K562 (cell line): ENCODE measurements at regions not wholly inside any gene's neighbourhood (a gene's known extent, or its start where the extent isn't known, plus 50 kb on each side); places are given as distances from the start of the nearest gene placed in this dataset.
"Not testable (repeated sequence)": the region's sequence is repeated elsewhere in the genome, so short reads cannot be mapped to it uniquely, and the experiment has no call there.

ENCODE experiments used
- ATAC-seq: fragments of 200-7000 bp; cut with Tn5 transposase; 3 replicates; pipeline ENCODE4 v1.9.1; 2020; ENCODE audit warnings: moderate library complexity
- BruUV-seq: library from RNA; stranded (reverse); fragments of 400-500 nt; replicated peaks from 2 replicates; lab custom pipeline; 2021; lab: Mats Ljungman, UMichigan
- CTCF ChIA-PET: fragments of 300-600 bp; formaldehyde crosslinking; extraction: SDS; loops from one replicate; lab custom pipeline; 2021; ENCODE audit warnings: low intra/inter-chr PET ratio; lab: Yijun Ruan, JAX
- POLR2A ChIA-PET: fragments of 300-600, 350-650 bp; sonication (Branson Sonifier 250); formaldehyde crosslinking; extraction: SDS; loops from one replicate; lab custom pipeline; 2021; ENCODE audit warnings: antibody characterized with exemption, inconsistent platforms; lab: Yijun Ruan, JAX
- DNase-seq, 4 experiments: peaks; one replicate each; pipeline versions ENCODE4 v3.0.0 to v3.0.0-alpha.2; 2011 to 2018; ENCODE audit warnings: low spot score in 3 of 4, mixed read lengths in 3 of 4; ENCODE audit errors: extremely low read depth in 1 of 4
- FAIRE-seq: peaks from 2 replicates; lab custom pipeline; 2011; peaks lifted over from hg19 to GRCh38; lab: Jason Lieb, UNC
- H2AFZ ChIP-seq: 2 replicates; pipeline ENCODE4 v1.6.0; 2011; ENCODE audit warnings: low read depth, low read length, control low read depth, inconsistent platforms
- H3K27ac ChIP-seq: fragments of 200-600 bp; 3 replicates; pipeline ENCODE4 v1.8.0; 2011; ENCODE audit warnings: low read depth, mild to moderate bottlenecking, control low read depth, inconsistent platforms, low read length, moderate library complexity, mixed read lengths; ENCODE audit errors: extremely low read depth
- H3K27me3 ChIP-seq, 2 experiments: fragments of 300-600 bp in 1 of 2; 2 replicates in 1 of 2; 3 replicates in 1 of 2; pipeline versions ENCODE4 v1.6.0 to v1.8.0; 2011; ENCODE audit warnings: inconsistent platforms in 2 of 2, low read length in 2 of 2, mild to moderate bottlenecking in 1 of 2, mixed read lengths in 1 of 2, moderate library complexity in 1 of 2; ENCODE audit not compliant: control insufficient read depth in 2 of 2, insufficient read depth in 2 of 2
- H3K36me3 ChIP-seq: fragments of 300-600 bp; 3 replicates; pipeline ENCODE4 v1.8.0; 2011; ENCODE audit warnings: mild to moderate bottlenecking, low read length, inconsistent platforms; ENCODE audit not compliant: control insufficient read depth, insufficient read depth
- H3K4me1 ChIP-seq, 2 experiments: fragments of 200-600 bp in 1 of 2; replicated peaks in 1 of 2; 2 replicates in 1 of 2; 3 replicates in 1 of 2; pipeline versions ENCODE4 v1.5.1 to v1.8.0; 2011; ENCODE audit warnings: inconsistent platforms in 2 of 2, low read length in 2 of 2, mild to moderate bottlenecking in 1 of 2, mixed read lengths in 1 of 2, moderate library complexity in 1 of 2; ENCODE audit not compliant: control insufficient read depth in 2 of 2, insufficient read depth in 2 of 2
- H3K4me2 ChIP-seq: 2 replicates; pipeline ENCODE4 v1.6.1; 2011; ENCODE audit warnings: low read length, control low read depth, inconsistent platforms, mixed read lengths; ENCODE audit not compliant: insufficient read depth
- H3K4me3 ChIP-seq: fragments of 200-600 bp; sonication (generic), shearing (Covaris generic); 2 replicates; pipeline ENCODE4 v1.5.1; 2016; ENCODE audit warnings: control low read depth, inconsistent platforms
- H3K79me2 ChIP-seq: fragments of 200-600 bp; 3 replicates; pipeline ENCODE4 v1.8.0; 2011; ENCODE audit warnings: low read length, inconsistent platforms; ENCODE audit not compliant: control insufficient read depth, insufficient read depth
- H3K9ac ChIP-seq, 2 experiments: 2 replicates each; pipeline versions ENCODE4 v1.6.0 to v1.6.1; 2011; ENCODE audit warnings: low read depth in 2 of 2, low read length in 2 of 2, control low read depth in 1 of 2, inconsistent platforms in 1 of 2, mild to moderate bottlenecking in 1 of 2, mixed read lengths in 1 of 2; ENCODE audit not compliant: insufficient read depth in 1 of 2
- H3K9me1 ChIP-seq: one replicate; pipeline ENCODE4 v1.6.0; 2011; ENCODE audit warnings: inconsistent platforms, mild to moderate bottlenecking, low read length, moderate library complexity; ENCODE audit not compliant: control insufficient read depth, insufficient read depth
- H3K9me3 ChIP-seq: replicated peaks from 2 replicates; pipeline ENCODE4 v1.5.1; 2011; ENCODE audit warnings: low read depth, low read length, inconsistent platforms; ENCODE audit not compliant: control insufficient read depth, insufficient read depth
- H4K20me1 ChIP-seq: replicated peaks from 2 replicates; pipeline ENCODE4 v1.6.1; 2011; ENCODE audit warnings: low read length, inconsistent platforms, mixed read lengths; ENCODE audit not compliant: control insufficient read depth, insufficient read depth
- WGBS: fragments of 100-300 bp; shearing (Covaris generic); methylation state at CpG from one replicate; pipeline ENCODE4 v1.1.6; 2016; ENCODE audit warnings: low coverage, mixed read lengths; ENCODE audit not compliant: insufficient coverage; ENCODE audit errors: missing lambda C conversion rate; 5-methylcytosine and 5-hydroxymethylcytosine counted together
- in situ Hi-C: fragments of 300-500 bp; cut with MboI; formaldehyde crosslinking; loops from 4 replicates; pipeline ENCODE4 v1.15.0; 2018; ENCODE audit warnings: inconsistent platforms, mixed read lengths
- intact Hi-C: fragments of 100-400 bp; cut with micrococcal nuclease; formaldehyde crosslinking; loops from 2 replicates; pipeline ENCODE4 v1.14.2; 2022

DNA sequence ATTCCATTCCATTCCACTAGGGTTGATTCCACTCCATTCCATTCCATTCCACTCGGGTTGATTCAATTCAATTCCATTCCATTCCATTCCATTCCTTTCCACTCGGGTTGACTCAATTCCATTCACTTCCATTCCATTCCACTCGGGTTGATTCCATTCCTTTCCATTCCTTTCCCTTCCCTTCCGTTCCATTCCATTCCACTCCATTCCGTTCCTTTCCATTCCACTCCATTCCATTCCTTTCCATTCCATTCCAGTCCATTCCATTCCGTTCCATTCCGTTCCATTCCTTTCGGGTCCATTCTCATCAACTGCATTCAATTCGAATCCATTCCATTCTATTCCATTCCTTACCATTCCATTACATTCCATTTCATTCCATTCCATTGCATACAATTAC, 1135.3 kb downstream of the RPIA start:
- POLR2A ChIA-PET, H3K36me3 ChIP-seq, H4K20me1 ChIP-seq, H3K4me1 ChIP-seq, H3K9me1 ChIP-seq, H3K9ac ChIP-seq, BruUV-seq, H3K4me2 ChIP-seq, H3K27ac ChIP-seq, FAIRE-seq, ATAC-seq, H3K79me2 ChIP-seq, intact Hi-C loops, H3K4me3 ChIP-seq, DNase-seq, H3K27me3 ChIP-seq, CTCF ChIA-PET, H2AFZ ChIP-seq, in situ Hi-C loops: not testable (repeated sequence)
- H3K9me3 ChIP-seq = peaks cover 18% of the 10 kb centered on the region
- WGBS = 5% methylated on average over 9 of the region's 9 CpGs

DNA sequence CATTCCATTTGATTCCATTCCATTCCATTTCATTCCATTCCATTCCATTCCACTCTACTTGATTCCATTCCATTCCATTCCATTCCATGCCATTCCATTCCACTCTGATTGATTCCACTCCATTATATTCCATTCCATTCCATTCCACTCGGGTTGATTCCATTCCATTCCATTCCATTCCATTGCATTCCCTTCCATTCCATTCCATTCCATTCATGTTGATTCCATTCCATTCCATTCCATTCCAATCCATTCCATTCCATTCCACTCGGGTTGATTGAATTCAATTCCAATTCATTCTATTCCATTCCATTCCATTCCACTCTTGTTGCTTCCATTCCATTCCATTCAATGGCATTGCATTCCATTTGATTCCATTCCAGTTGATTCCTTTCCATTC, 1136.4 kb downstream of the RPIA start:
- intact Hi-C loops, H3K4me1 ChIP-seq, H4K20me1 ChIP-seq, H3K79me2 ChIP-seq, POLR2A ChIA-PET, BruUV-seq, H3K36me3 ChIP-seq, H2AFZ ChIP-seq, FAIRE-seq, DNase-seq, H3K9me1 ChIP-seq, in situ Hi-C loops, H3K27me3 ChIP-seq, CTCF ChIA-PET, H3K4me3 ChIP-seq, H3K9ac ChIP-seq, H3K27ac ChIP-seq, H3K4me2 ChIP-seq, ATAC-seq: not testable (repeated sequence)
- WGBS = 0% methylated on average over 2 of the region's 2 CpGs
- H3K9me3 ChIP-seq = peaks cover 21% of the 10 kb centered on the region

DNA sequence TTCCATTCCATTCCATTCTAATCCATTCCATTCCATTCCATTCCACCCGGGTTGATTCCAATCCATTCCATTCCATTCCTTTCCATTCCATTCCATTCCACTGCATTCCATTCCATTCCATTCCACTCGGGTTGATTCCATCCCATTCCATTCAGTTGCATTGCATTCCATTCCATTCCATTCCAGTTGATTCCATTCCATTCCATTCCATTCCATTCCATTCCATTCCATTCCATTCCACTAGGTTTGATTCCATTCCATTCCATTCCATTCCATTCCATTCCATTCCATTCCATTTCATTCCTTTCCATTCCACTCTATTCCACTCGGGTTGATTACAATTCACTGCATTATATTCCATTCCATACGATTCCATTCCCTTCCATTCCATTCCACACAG, 1136.9 kb downstream of the RPIA start:
- H3K4me3 ChIP-seq, H3K9me1 ChIP-seq, DNase-seq, CTCF ChIA-PET, POLR2A ChIA-PET, H3K36me3 ChIP-seq, FAIRE-seq, BruUV-seq, H3K4me1 ChIP-seq, ATAC-seq, H3K9ac ChIP-seq, H2AFZ ChIP-seq, H4K20me1 ChIP-seq, H3K79me2 ChIP-seq, H3K4me2 ChIP-seq, H3K27ac ChIP-seq, H3K27me3 ChIP-seq, in situ Hi-C loops, intact Hi-C loops: not testable (repeated sequence)
- 0% methylated on average over 4 of the region's 4 CpGs for WGBS
- H3K9me3 ChIP-seq = peaks cover 16% of the 10 kb centered on the region

DNA sequence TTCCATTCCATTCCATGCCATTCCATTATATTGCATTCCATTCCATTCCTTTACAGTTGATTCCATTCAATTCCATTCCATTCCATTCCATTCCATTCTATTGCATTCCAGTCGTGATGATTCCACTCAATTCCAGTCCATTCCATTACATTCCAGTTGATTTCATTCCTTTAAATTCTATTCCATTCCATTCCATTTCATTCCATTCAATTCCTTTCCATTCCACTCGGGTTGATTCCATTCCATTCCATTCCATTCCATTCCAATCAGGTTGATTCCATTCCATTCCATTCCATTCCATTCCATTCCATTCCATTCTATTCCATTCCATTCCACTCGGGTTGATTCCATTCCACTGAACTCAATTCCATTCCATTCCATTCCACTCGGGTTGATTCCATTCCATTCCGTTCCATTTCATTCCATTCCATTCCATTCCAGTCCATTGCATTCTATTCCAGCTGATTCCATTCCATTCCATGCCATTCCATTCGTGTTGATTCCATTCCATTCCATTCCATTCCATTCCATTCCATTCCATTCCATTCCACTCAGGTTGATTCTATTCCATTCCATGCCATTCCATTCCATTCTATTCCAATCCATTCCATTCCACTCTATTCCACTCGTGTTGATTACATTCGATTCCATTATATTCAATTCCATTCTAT, 1137.6 kb downstream of the RPIA start:
- H3K36me3 ChIP-seq, H2AFZ ChIP-seq, H3K9me1 ChIP-seq, BruUV-seq, H3K9ac ChIP-seq, DNase-seq, FAIRE-seq, H3K79me2 ChIP-seq, in situ Hi-C loops, CTCF ChIA-PET, POLR2A ChIA-PET, ATAC-seq, H3K4me3 ChIP-seq, H3K4me1 ChIP-seq, H3K4me2 ChIP-seq, H4K20me1 ChIP-seq, intact Hi-C loops, H3K27me3 ChIP-seq, H3K27ac ChIP-seq: not testable (repeated sequence)
- WGBS = 1% methylated on average over 8 of the region's 8 CpGs
- H3K9me3 ChIP-seq = peaks cover 13% of the 10 kb centered on the region
